Hippocampal formation (tissue), 2 donors: ENCODE measurements at regions not wholly inside any gene's neighbourhood (a gene's known extent, or its start where the extent isn't known, plus 50 kb on each side); places are given as distances from the start of the nearest gene placed in this dataset.

Experiments
- DNase-seq, 2 donors: peaks; one replicate each; lab custom pipeline; 2025; lab: John Stamatoyannopoulos, UW

DNA sequence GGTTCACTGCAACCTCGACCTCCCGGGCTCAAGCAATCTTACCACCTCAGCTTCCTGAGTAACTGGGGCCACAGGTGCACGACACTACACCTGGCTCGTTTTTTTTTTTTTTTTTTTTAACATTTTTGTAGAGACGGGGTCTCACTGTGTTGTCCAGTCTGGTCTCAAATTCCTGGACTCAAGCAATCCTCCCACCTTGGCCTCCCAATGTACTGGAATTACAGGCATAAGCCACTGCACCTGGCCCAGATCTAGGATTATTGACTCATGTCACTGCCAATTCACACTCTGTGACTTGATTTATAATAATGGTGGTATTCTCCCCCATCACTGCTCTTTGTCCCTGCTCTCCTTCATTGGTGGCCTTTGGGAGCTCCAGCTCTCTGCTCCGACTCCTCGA lies 145.1 kb downstream of the PTPRU start:
- DNase-seq, result no peak

- DNase-seq, result no peak
Measured at GRCh38 chr1:29380532-29380931, 144.2 kb downstream of the PTPRU start.

DNA sequence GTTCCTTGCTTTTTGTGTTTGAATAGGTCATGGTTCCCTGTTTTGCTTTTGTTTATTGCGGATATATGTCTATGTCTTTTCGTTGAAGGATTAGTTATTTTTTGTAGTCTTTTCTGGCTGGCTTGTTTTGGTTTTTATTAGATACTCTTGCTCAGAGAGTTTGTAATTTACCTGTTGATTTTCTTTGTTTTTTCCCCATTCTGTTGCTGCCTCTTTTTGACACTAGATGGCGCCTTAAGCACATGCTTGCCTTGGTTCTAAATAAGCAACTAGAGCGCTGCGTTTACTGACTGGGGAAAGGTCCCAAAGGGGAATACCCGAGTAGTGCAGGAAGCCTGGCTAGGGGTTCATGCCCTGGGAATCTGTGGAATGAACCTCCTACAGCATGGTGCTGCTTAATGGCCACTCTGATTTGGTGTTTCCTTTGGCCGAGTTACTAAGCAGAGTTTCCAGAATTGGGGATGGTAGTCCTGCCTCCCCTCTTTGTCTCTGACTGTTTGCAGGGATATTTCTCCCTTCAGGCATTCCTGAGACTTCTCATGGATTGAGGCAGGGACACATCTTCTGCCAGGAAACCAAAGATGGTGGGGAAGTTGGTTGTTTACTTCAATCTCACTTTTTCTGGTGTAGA lies 143.2 kb downstream of the PTPRU start:
- no peak for DNase-seq
